Activated CD8-positive, alpha-beta memory T cell treated with anti-CD3 and anti-CD28 coated beads for 48 hours (primary cell): ENCODE measurements at regions not wholly inside any gene's neighbourhood (a gene's known extent, or its start where the extent isn't known, plus 50 kb on each side); places are given as distances from the start of the nearest gene placed in this dataset.
"Not testable (repeated sequence)": the region's sequence is repeated elsewhere in the genome, so short reads cannot be mapped to it uniquely, and the experiment has no call there.

Experiments
- DNase-seq, 3 experiments: peaks; one replicate each; pipeline ENCODE4 v3.0.0-alpha.2; 2020; ENCODE audit warnings: low read depth in 2 of 3, low spot score in 2 of 3

- not testable (repeated sequence) for DNase-seq
Observed at GRCh38 chr2:87533390-87534272, 214.3 kb upstream of the PLGLB2 start.

- DNase-seq: not testable (repeated sequence)
Observed at GRCh38 chr2:87534273-87534889, 213.5 kb upstream of the PLGLB2 start.

- DNase-seq: not testable (repeated sequence)
Observed at GRCh38 chr2:87536427-87536826, 211.5 kb upstream of the PLGLB2 start.

- DNase-seq: not testable (repeated sequence)
Observed at GRCh38 chr2:87537251-87537671, 210.6 kb upstream of the PLGLB2 start.

DNA sequence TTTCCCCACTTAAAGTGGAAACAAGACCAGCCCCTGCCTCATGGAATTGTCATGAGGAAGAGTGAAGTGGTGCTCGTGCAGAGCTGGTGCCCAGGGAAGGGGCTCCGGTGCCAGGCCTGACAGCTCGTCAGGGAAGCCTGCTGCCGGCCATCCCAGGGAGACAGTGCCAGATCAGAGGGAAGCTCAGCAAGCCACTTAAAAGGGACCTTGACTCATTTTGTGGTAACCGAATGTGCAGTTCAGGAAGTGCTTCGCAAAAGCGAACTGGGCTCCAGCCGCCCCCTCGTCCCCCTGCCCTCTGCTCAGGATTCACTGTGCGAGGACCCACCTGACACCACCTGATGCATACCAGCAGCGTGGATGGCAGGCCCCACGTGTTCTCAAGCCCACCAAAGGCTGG, 209.6 kb upstream of the PLGLB2 start:
- not testable (repeated sequence) for DNase-seq

DNA sequence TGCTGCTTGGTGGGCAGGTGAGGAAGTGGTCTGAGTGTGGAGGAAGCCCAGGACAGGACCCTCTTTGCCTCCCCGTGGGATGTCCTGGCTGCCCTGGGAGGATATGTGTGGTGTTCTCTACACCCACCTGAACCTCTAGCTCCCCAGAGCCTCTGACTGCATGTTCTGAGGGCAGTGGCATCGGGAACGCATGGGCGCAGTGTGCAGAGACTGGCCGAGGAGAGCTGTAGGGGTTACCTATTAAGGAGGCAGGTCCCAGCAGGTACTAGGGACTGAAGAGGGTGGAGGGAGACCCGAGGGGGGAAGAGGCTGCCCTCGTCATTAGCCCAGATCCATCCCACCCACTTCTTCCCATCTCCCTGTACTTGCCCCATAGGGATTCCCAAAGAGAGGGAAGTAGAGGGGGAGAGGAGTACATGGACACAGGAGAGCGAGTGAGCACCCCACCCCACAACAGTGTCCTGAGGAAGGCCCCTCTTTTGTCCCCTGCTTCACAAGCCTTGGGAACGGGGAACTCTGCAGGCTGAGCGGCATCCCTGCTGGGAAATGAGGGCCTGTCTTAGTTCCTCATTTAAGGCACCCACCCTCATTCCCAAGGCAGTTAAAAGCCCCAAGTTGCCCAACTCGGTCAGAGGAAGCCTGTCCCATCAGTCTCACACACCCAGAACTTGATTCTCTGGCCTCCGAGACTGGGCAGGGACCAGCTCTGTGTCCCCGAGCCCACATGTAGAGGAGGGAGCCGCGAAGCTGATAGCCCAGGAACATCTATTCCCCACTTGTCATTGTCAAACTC, 208.5 kb upstream of the PLGLB2 start:
- not testable (repeated sequence) for DNase-seq

GRCh38 chr2:87540242-87540641, 207.6 kb upstream of the PLGLB2 start:
- DNase-seq: not testable (repeated sequence)

- DNase-seq: not testable (repeated sequence)
Observed at GRCh38 chr2:87542599-87543174, 205.2 kb upstream of the PLGLB2 start.

GRCh38 chr2:87543797-87544196, 204.1 kb upstream of the PLGLB2 start:
- not testable (repeated sequence) for DNase-seq

GRCh38 chr2:87547106-87547505, 200.8 kb upstream of the PLGLB2 start:
- not testable (repeated sequence) for DNase-seq

DNA sequence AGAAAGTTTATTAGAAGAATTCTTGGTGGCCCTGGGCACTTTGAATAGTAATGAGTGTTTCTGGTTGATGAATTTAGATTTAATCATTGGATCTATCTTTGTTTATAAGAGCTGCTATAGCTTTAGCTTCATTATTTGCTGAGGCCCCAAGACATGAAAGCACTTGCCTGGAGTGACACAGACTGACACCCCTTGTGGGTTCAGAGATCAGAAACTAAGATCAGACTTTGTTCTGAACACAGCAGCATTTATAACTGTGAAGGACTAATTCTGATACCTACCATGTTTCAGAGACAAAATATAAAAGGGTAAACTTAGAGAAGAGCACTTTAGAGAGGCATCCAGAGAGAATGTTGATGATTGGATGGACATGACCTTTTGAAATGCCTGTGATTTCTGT, 199.9 kb upstream of the PLGLB2 start:
- DNase-seq: not testable (repeated sequence)

DNA sequence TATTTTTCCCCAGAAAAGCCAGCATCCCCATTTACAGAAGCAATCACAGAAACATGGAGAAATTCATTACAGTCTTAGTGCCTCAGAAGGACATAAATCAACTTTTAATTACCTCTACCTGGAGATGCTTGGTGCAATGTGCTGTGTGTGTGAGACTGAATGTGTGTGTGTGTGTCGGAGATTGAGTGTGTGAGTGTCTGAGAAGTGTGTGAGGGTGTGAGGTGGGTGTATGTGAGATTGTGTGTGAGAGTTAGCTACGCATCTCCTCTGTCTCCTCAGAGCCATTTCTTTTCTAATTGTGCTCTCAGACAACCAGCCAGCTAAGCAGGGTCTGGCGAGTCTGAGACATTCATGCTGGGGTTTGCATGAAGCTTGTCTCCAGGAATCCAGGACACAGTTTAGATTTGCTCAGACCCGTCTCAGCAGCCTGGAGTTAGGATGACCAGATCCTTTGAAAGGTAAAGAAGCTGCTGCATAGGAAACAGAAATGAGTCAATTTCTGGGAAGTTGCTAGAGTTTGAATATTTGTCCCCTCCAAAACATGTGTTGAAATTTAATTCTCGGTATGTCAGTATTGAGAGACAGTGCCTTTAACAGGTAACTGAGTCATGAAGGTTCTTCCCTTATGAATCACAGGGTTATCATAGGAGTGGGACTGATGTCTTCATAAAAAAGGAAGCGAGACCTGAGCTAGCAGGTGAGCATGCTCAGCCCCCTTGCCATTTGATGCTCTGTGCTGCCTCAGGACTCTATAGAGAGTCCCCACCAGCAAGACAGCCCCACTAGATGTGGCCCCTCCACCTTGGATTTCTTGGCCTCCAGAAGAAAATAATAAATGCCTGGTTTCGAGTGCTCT, 199.0 kb upstream of the PLGLB2 start:
- not testable (repeated sequence) for DNase-seq

GRCh38 chr2:87549561-87550202, 198.2 kb upstream of the PLGLB2 start:
- not testable (repeated sequence) for DNase-seq

GRCh38 chr2:87554678-87555077, 193.2 kb upstream of the PLGLB2 start:
- DNase-seq: not testable (repeated sequence)

DNA sequence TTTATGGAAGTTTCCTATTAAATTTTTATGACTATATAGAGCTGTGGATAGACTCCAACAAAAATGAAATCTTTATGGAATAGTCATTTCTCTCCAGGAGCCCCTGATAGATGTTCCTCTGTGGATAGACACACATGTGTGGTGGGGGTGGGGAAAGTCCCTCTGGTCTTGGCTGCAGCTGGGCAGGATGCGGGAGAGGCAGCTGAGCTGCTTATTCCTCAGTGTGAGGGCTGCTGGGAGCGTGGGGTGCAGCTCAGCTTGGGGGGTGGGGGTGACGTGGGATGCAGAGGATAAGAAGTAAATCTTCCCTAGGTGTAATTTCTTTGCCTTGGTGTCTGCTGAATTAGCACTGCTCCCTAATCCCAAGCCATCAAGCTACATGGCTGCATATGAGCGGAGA, 192.8 kb upstream of the PLGLB2 start:
- not testable (repeated sequence) for DNase-seq

GRCh38 chr2:87559001-87559400, 188.9 kb upstream of the PLGLB2 start:
- not testable (repeated sequence) for DNase-seq

DNA sequence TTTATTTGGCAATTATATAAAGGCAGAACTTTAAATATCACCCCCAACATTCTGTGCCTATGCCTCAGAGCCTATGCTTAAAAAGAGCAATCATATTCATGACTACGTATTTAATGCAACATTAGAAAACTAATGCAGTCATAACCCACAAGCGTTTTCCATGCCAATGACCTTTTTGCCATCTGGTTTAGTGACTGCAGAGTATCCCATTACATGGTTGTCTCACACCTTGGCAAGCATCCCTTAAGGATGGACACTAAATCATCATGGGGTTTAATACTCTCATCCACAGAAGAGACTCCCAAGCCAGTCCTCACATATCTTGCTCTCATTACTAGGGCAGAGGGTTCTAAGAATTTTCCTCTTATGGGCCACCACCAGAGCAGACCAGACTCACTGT, 188.2 kb upstream of the PLGLB2 start:
- not testable (repeated sequence) for DNase-seq

- DNase-seq: not testable (repeated sequence)
Observed at GRCh38 chr2:87565116-87565515, 182.8 kb upstream of the PLGLB2 start.

DNA sequence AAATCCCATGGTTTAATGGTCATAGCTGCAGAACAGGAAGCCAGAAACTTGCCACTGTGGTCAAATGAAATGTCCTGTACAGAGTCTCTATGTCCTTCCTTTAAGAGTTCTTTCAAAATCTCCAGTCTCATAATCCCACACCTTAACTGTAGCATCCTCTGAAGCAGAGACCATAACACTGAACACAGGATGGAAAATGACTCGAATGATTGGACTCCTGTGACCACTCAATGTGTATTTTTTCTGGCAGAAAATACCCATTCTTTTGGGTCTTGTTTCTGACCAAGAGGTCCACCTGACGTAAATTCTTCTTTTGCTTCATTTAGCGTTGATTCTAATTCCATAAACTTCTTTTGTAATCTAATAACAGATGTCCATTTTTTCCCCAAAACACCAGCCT, 181.4 kb upstream of the PLGLB2 start:
- not testable (repeated sequence) for DNase-seq

GRCh38 chr2:87567093-87567492, 180.8 kb upstream of the PLGLB2 start:
- not testable (repeated sequence) for DNase-seq
